Astrocyte of the spinal cord (primary cell): ENCODE measurements at regions not wholly inside any gene's neighbourhood (a gene's known extent, or its start where the extent isn't known, plus 50 kb on each side); places are given as distances from the start of the nearest gene placed in this dataset.
A peak's percentile ranks its signal among the peaks of the same experiment; 100 is the strongest.
"Not testable (repeated sequence)": the region's sequence is repeated elsewhere in the genome, so short reads cannot be mapped to it uniquely, and the experiment has no call there.

Experiments used
- DNase-seq: peaks from one replicate; pipeline ENCODE4 v3.0.0; 2011; ENCODE audit warnings: low read depth, low spot score
- H3K4me3 ChIP-seq: 2 replicates; pipeline ENCODE4 v1.5.1; 2011; ENCODE audit warnings: low read depth, mild to moderate bottlenecking, low read length, moderate library complexity
- CTCF ChIP-seq: IDR thresholded peaks from 2 replicates; pipeline ENCODE4 v1.5.1; 2012; ENCODE audit warnings: low read depth, mild to moderate bottlenecking, low read length, inconsistent platforms
- in situ Hi-C: cut with HindIII; loops from 2 replicates; pipeline ENCODE4 v1.10.0; 2017; ENCODE audit warnings: low sequenced_read_pairs

DNA sequence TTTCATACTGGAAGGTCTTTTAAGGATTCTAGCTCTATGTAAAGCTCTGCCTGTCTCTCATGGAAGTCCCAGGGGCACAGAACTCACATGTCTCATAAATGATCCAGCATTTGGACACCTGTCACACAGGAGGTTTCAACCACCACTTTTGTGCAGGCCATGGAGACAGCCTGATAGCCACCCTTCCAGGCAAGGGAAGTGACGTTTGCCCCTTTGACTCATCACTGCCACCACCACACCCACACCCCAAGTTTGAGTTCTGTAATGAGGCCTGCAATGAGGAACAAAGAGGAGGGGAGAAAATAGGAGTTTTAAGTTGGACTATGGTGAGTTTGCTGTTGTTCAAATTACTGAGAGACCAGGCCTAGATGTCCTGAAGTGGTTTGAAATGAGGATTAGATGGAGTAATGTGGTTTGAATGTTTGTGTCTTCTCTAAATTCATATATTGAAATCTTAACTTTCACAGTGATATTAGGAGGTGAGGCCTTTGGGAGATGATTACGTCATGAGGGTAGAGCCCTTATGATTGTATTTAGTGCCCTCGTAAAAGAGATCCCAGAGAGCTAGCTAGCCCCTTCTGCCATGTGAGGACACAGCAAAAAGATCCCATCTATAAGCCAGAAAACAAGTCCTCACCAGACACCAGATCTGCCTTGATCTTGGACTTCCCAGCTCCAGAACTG, 175.3 kb upstream of the EPHA4 start:
- no peak overlapping the region for H3K4me3 ChIP-seq
- in situ Hi-C loops = no loop called here
- no peak for TF ChIP-seq CTCF
- no peak for DNase-seq

GRCh38 chr2:221741496-221742211, 169.6 kb upstream of the EPHA4 start:
- H3K4me3 ChIP-seq = no peak overlapping the region
- TF ChIP-seq CTCF = no peak
- in situ Hi-C loops = no loop called here
- DNase-seq = no peak

DNA sequence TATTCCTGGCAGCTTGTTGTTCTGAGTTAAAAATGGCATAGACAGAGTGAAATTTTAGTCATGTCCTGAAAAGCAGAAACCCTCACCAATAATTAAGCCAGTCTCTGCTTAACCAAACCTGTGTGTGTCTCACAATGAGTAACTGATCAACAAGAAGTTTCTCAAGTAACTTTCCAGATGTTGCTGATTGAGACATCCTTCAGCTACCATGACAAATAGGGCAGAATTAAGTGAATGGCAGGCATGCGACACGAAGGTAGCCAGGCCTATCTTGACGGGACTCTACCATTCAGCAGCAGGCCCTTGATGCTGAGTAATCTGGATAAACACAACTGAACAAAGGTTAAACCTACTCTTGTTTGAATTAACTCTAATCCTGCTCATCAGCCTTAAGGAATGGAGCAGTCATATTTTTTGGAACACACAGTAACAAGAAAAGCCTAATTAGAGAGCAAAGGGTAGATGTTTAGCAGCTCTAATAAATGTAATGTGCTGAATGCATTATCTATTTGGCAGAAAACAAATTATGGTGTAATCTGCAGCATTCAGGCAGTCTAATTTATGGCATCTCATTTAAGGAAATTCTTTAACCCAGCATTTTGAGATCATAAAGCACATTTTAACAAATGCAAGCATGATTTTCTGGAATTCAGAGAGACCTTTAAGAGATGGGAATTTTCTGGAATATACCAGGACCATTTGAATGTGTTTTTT, 159.5 kb upstream of the EPHA4 start:
- no peak for DNase-seq
- no peak for TF ChIP-seq CTCF
- in situ Hi-C loops = no loop called here
- no peak overlapping the region for H3K4me3 ChIP-seq

- no peak overlapping the region for H3K4me3 ChIP-seq
- peak; percentile 13 for DNase-seq
- no peak for TF ChIP-seq CTCF
- in situ Hi-C loops = no loop called here
Measured at GRCh38 chr2:221726894-221727513, 154.9 kb upstream of the EPHA4 start.

DNA sequence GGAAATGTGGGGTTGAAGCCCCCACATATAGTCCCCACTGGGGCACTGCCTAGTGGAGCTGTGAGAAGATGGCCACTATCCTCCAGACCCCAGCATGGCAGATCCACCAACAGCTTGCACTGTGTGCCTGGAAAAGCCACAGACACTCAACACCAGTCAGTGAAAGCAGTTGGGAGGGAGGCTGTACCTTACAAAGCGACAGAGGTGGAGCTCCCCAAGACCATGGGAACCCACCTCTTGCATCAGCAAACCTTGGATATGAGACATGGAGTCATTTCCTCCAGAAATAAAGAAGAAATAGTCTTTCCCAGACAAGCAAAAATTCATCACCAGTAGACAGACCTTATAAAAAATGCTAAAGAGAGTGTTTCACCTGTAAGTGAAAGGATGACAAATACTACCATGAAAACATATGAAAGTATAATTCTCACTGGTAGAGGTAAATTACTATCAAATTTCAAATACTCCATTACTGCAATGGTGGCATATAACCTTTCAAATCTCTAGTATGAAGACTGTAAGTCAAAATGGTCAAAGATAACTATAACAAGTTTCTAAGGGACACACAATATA, 152.6 kb upstream of the EPHA4 start:
- TF ChIP-seq CTCF = no peak

GRCh38 chr2:221724117-221724516, 152.0 kb upstream of the EPHA4 start:
- in situ Hi-C loops, DNase-seq, H3K4me3 ChIP-seq: not testable (repeated sequence)

More for the DNA sequence above, 152.6 kb upstream of the EPHA4 start:
- H3K4me3 ChIP-seq = no peak overlapping the region
- in situ Hi-C loops = no loop called here
- no peak for DNase-seq
